ENCODE measurements at regions not wholly inside any gene's neighbourhood (a gene's known extent, or its start where the extent isn't known, plus 50 kb on each side); places are given as distances from the start of the nearest gene placed in this dataset.

DNA sequence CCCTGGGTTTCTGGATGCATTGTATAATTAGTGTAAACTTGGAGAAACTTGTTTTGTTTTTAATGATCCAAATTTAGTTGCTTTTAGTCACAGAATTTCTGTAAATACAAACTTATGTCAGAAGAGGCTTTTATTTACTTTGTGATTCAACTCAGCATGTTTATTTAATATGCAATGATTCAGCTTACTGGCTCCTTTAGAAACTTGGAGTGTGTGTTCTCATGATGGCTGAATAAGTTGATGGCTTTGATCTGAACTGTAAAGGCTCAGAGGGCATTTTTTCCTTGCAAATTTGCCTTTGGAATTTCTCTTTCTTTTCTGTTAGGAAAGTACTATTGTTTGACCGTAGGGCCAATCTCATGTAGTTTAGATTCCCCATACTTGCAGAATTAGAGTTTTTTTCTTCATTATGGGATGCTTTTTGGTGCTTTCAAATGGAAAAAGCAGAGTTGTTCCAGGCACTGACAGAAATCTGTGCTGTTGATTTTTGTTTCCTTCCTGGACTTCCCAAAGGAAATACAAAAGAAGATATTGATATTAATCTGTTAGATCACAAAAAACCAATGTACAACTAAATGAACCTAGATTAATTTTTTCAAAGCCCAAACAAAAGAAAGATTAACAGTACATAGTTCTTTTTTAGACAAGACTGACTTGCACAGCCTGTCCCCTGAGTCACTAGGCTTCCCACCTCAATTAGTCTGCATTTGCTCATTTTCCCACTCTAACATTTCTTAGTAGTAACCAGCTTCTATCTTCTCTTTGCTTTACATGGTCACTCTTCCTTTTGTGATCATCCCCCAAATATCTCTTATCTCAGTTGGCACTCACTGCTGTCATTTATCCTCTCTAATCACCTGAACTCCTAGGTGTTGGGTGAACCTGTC is 96.8 kb upstream of the AGR3 start:
- no peak for DNase-seq

DNA sequence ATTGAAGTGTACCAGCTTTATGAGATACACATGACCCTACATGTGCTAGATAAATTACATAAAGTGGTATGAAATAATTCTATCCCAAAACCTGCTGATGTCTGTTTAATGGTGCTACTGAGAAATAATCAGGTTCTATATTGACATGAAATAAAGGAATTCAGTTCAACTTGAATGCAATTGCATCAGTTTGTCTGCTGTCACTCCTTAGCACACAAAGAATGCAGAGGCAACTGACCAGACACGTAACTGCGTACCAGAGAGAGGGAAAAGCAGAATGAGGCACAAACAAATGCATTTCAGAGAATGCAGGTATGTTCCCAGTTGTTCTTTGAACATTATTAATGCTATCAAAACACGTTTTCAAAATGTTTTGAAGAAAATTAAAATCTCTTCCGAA is 98.8 kb upstream of the AGR3 start:
- DNase-seq = no peak

DNA sequence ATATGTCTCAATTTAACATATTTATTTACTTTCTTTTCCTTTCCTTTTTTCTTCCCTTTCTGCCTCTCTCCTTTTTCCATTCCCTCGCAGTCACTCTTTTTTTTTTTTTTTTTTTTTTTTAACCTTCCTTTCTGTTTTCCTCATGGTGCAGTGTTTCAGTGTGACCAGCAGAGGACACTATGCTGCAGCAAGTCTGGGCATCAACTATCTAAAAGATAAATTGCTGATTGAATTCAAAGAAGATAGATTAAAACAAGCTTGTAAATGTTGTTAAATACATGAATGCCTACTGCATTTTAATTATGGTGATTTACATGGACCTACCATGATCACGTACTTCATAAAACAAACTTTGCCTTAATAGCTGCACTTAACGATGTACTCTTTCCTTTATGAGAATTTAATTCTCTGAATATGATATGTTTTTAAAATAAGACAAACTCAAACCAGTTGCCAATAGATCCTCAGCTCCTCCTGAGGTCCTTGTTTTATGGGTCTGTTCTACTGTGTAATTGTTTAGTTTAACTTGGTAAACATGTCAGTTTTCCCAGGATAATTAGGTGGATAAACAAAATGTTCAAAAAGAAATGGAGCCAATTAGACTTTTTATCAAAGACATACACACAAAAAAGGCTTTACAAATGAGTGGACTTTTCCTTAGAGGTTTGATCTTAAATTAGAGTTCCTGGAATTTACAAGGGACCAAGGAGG is 101.0 kb upstream of the AGR3 start:
- peak; percentile 11 for DNase-seq

DNA sequence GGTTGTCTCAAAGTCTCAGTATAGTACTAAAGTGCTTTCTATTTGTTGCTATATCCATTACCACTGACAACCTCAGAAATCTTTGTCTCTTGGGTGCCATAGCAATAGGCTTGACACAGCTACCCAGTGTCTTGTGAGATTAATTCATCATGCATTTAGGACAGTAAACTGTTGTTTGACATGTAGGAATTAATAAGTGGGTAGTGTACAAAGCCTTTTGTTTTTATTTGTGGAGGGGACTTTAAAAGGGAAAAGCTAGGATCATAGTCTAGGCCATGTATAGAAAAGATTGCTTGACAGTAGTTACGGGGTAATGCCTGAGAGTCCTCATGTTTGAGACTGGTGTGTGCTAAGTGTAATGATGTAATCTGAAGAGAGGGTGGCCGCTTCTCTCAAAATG is 102.6 kb upstream of the AGR3 start:
- no peak for DNase-seq

DNA sequence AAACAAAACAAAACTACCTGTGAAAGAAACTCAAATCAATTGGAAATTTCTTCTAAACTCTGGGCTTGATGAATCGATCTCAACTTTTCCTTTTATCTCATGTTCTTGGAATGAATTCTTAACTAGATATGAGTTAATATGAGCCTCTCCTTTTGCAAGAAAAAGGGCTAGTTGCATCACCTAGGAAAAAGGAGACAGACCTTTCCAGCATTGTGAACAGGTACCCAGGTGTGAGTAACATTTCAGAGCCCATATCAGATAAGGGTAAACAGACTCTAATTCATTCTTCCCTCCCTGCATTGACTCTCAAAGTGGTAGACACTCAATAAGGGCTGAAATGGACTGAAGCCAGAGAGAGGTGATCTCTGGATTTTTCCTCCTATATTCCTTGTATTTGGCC is 103.8 kb upstream of the AGR3 start:
- DNase-seq = no peak

DNA sequence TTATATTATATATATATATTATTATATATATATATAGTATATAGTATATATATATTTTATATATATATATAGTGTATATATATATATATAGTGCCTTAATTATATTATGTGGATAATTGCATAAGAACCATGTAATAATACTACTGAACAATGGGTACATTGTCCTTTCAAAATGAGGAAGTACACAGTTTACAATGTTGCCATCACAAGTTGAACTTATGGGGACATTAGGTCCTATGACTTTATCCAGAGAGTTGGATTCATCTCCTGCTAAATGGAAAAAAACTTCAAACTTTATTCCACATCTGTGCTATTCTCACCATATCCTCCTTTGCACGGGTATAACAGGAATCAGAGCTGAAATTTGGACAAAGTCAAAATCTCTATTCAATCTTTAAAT is 105.0 kb upstream of the AGR3 start:
- no peak for DNase-seq

DNA sequence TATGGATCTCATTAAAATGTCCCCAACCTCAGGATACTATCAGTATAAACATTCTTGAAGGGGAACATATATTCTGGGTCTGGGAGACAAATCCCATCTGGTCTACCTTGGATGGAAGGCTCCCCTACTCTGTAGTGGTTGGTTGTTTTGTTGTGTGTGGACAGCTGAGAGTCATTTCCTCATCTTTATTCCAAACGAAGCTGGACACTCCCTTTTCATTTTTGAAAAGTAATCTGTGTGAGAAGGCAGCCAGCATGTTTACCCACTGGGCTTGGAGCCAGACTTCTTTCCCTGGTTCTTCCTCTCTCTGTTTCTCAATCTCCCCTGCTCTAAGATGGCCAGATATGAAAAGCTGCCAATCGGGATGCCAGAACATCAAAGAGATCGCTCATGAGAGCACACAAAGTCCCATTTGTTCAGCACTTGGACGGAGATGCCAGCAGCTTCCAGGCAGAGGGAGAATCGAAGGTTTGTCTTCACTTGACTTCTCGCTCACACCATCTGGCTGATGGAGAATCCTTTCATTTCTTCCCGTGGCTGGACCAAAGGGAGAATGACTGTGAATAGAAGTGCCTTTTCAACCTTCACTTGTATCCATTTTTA is 108.1 kb upstream of the AGR3 start:
- no peak for DNase-seq

DNA sequence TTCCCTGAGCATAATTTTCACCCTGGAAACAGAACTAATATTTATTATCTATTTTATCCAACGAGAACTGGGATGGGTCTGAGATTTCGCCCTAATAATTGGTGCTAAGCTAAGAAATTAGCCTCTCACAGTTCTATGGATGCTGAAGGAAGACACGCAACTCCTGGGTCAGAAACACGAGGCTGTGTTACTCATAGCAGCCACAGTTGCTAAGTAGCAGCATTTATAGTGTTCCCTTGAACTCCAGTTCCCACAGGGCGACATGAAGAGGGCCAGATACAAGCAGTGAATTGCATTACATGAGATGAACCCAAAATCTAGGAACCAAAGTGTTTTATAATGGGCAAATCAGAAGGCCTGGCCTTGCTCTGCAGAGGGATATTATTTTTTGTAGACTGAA is 109.8 kb upstream of the AGR3 start:
- DNase-seq = no peak

DNA sequence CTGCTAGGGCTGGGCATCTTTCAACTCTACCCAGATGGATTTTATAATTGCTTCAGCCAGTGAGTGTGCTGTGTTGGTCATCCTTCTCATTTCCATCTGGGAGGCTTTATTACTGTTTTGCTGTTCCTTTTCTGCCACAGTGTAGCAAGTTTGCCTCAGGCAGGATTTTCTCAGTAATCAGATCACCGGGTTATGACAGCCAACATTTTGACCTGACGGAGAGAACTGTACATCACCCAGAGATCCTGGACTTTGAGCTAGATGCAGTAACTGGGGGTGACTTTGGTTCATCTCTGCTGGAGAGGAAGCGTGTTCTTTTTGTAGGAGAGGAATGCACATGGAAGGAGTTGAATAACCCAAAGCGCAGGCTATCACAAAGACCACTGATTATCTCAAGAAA is 111.8 kb upstream of the AGR3 start:
- DNase-seq = no peak

DNA sequence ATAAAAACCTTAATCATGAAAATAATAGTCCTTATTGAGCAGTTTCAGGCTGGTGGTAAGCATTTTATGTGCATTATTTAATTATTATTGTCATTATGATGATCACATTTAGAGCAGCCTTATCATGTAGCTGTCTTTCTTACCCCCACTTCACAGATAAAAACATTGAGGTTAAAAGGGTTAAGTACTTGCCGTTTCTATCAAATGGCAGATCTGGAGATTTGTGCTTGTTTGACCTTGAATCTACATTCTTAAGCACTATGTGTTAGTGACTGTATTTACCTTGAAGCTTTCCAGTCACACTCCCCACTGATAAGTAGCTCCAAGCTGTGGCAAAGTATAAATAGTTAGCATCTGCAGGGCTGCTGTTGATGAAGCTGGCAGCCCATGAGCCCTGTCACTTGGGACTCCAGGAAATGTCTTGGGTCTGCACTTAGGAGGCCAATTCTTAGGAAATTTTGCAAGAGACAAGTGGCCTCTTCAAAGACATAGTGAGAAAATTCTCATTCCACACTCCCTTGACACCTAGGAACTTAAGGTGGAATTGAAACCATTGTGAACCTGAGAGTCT is 116.8 kb upstream of the AGR3 start:
- no peak for DNase-seq

DNA sequence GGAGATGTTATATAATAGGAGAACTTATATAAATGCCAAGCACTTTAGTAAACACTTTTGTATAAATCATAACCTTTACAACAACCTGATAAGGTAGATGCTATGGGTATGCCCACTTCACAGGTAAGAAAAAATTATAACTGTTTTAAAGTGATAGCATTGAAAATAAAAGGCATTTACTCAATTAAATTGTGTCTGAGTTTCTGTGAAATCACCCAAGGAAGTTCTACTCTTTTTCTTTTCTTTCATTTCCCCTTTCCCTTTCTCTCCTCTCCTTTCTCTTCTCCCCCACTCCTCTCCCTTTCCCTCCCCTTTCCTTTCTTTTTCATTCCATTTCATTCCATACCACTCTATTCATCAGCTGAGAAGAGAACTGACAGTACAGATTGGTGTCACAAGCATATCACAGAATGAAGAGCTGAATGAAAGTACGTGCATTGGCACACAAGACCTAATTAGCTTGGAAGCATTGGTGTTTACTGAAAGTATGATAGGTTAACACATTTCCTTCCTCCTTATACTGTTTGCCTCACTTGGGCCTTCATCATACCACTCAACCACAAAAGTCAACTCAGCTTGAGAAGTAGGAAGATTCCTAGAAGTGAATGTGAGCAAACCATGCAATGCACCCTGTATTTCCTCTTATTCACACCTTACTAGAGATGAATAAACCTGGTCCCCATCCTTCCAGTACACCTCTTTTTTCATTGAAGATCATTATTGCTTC is 117.9 kb upstream of the AGR3 start:
- DNase-seq = no peak

DNA sequence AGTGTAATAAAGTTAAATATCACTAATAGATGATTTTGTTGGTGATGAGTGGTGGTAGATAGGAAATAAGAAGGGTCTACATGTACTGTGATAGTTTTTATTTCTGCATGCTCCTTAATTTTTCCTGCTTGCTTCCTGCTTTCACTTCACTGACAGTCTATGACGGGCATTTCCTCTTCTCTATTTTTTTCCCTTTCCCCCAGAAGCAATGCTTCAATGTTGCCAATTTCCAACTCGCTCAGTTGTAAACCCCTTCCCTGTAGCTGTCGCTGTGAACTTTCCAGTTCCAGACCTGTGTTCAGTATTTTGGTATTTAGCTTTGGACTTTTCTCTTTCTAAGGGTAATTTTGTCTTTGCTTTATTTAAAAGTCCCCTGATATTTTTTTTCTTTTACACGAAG is 123.5 kb upstream of the AGR3 start:
- no peak for DNase-seq

DNA sequence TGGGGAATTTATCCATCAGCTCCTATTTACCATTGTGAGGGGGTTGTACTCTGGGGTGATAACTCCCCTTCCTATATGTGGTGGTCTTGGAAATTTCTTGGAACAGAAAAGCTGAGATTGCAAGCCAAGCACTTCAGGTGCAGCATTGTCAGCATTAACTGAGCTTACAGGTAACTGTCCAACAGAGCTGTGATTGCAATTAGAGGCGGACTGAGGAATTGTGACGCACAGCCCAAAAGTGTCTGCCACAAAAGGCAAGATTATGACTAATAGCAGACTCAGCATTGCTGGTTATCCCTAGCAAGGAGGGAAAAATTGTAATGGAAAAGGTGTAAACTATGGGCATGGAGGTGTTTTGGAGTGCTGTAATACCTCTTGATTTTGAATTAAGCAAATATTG is 126.1 kb upstream of the AGR3 start:
- no peak for DNase-seq

DNA sequence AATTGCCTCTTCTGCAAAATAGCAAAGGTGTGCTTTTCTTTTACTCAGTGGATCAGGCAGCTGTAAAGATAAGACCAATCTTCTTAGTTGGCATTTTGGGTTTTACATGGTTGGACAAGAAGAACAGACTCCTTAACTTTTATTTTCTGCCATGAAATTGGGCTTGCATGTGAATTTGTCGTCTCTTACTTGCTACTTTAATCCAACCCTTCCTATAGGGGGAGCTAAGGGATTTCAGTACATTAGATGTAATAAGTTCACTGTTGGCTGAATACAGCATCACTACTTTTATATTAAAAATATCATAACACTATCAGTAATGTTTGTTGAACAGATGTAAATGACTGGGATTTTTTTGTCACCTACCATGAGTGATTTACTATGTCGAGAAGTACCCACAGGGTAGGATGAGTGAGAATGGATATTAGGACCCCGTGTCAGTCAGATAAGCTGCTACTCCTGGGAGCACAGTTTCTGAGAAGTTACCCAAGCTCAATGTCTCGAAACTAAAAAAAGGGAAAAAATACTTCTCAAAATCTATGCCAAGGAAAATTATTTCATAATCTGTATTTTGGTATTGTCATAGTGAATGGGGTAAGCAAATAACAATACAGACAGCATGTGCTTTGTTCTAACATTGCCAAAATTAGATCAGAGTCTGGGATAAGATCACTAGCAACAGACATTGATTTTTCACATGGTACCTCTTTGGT is 127.4 kb upstream of the AGR3 start:
- DNase-seq = no peak

DNA sequence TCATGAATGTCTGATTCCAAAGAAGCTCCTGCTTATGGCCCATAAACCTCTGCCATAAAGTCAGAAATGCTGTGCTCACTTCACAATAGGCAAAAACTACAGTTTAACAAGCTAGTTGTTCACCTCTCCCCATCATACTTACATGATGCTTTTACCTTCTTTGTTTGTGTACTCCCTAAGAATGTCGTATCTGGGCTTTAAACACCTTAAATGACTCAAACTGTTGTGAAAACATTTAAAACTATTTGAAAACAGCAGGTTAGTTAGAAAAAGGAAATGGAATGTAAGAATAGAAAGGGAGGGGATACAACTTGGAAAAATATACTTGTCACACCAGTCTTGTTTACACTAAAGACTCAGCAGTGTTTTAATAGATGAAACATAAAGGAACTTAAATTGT is 128.2 kb upstream of the AGR3 start:
- no peak for DNase-seq

DNA sequence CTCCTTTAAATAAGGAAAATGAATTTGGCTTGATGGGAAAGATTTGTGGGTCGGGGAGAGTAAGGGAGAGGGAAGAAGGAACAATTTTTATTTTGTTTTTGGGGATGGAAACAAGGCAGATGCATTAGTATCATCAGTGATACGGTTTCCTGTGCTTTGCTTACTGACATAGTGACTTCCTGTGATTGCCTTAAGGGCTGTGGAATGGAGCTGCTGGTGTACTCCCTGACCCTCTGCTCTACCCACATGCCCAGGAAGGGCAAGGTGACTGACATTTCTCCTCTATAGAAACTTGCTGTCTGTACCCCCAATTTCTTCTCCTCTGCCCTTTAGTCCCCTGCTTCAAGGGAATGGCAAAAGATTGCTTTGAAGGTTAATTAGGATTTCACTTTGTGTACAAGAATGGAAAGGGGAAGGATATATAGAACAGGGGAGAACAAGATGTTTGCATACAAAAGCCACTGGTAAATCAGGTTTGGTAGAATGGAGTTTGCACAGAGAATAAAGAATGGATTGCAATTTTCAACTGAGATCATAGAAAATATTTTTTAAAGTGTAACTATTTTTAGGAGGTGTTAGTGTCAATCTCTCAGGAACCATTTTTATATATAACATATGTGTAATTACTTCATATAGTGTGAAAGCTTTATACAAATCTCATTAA is 129.0 kb upstream of the AGR3 start:
- no peak for DNase-seq

DNA sequence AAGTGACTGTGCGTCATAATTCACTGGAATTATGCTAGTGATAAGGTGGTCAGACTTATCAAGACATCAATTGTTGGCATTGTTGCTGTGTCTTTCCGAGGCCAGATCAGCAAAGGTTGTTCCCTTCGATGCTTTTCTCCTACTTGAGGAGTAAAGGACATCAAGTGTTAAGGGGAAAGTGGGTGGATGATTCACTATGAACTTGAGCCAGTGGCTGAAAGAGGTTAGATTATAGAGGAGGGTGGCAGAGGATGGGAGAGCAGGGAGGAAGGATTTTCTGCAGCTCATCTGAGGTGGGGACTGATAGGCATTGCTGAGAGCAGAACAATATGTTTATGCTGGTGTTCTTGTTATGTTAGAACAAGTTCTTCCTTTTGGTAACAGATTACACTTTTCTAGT is 131.4 kb upstream of the AGR3 start:
- no peak for DNase-seq

DNA sequence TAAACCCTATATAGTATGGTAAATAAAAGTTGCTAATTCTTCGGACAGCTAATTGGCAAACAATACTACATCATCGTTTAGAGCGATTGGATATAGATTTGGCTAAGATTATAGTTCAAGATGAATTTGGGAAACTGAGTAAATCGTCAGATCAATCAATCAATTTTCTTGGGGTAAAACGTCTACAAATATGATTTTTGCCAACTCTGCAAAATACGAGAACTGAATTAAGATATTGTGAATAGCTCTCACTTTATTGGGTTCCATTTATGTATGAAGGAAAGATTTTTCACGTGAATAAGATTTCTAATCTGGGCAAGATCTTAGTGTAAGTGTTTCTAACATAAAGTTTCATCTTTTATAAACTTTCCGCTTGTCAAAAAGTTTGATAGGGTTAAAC is 132.9 kb upstream of the AGR3 start:
- no peak for DNase-seq

DNA sequence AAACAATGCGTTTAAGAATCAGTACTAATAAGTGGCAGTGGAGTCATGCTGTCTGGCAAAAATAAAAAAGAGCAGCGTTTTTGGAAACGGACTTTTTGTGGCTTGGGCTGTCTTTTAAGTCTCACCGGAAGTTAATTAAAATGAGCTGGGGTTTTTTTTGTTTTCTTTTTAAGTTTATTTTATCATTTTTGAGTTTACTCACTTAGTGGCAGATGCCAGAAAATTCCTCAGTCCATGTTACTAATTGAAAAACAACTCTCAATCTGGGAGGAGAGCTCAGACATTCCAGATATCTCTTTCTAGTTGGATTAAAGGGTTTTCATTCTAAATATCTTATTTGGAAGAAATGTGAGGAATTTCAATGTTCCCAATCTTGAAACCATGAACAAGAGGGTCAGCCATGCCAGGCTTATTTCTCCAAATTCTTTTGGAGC is 133.8 kb upstream of the AGR3 start:
- DNase-seq = no peak

DNA sequence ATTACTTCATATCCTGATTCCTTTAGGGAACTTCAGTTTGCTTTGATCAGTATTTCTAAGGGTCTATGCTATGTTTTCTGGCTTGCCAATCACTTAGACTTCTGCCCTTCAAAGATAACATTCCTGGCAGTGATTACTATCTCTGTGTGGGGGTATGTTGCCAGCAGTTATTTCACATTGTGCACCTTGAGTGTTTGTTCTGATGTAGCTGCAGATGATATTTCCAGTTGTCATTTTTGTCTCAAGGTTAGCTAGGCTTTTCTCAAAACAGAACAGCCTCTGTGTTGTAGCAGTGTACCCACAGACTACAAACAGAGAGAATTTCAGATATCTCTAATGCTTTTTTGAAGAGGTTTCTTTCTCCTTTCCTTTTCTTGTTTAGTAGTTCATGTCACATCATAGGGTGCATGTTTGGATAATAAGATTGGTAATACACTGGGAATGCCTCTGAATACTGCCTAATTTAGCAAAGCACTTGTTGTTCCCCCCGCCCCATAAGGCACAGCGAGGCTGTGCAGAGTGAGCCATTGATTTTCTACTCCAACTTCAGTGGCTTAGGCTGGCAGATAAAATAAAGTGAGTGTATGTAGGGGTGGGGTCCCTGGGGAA is 134.7 kb upstream of the AGR3 start:
- no peak for DNase-seq

DNA sequence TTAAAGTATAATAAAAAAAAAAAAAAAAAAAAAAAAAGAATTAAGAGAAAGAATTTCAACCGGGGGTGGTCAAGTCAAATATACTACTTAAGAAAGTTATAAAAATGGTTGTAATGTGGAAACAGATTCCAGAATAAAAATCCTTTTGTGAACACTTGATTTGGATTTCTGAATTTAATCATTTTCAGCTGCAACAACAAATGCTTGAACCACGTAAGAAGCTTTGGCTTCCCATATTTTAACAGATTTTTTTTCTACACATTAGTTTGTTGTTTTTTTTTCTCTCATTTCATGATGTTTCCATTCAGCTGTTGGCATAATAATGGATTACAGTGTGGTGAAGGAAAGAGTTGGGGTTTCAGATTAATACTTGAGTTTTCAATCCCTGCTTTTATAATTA is 137.3 kb upstream of the AGR3 start:
- DNase-seq = no peak

Measured in activated CD4-positive, alpha-beta T cell treated with anti-CD3 and anti-CD28 coated beads for 48 hours (primary cell).